ENCODE measurements at regions not wholly inside any gene's neighbourhood (a gene's known extent, or its start where the extent isn't known, plus 50 kb on each side); places are given as distances from the start of the nearest gene placed in this dataset.

DNA sequence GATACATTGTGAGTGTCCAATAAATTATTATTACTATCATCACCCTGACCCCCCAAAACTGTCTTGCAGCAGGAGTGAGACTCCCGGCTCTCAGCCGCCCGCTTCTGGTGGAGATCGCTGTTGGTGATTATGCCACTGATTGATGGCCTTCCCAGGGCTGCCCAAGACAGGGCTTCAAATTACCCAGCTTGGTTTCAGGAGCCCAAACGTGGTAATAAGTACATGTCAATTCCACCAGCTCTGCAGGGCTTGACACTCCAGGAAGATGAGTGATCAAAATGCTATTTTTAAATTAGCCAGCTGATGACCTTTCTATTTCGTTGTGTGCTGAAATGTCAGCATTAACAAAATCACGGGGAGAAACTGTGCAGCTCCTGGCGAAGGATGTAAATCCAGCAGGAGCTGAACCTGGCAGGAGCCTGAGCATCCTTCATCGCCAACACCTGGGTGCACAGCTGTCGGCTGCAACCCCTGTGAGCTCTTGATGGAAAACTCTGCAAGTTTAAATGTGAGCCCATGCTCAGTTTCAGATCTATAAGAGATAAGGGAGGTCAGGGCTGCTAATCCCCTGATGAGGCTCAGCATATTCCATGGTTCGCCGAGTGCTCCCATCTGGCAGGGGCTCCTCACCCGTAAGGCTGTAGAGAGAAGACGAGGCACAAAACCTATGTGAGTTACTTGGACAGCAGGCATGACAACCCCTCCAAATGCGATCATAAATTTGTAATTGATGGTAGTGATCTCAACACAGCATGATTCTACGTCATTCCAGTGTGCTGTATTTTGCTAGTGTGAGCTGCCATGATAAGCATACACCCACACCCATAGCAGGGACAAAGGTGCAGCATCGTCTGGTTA, 446.3 kb downstream of the TCERG1L start:
- Histone ChIP-seq H4K5ac (ENCODE audit: low read depth, low read length) (no peak overlapping the region), H3K27me3 (ENCODE audit: control insufficient read depth, insufficient read depth, low read length) (no peaks in the 10 kb centered on the region), H3K9me3 (ENCODE audit: control insufficient read depth, insufficient read depth, low read length) (peaks cover 56% of the 10 kb centered on the region), H3K4ac (ENCODE audit: low read depth, low read length) (no peak overlapping the region), H3K27ac (ENCODE audit: insufficient read depth, low read length) (no peak overlapping the region), H2BK15ac (ENCODE audit: low read depth, low read length) (no peak overlapping the region), H3K4me1 (ENCODE audit: control insufficient read depth, insufficient read depth, low read length) (no peaks in the 10 kb centered on the region), H2BK120ac (ENCODE audit: low read depth, low read length) (no peak overlapping the region), H4K20me1 (ENCODE audit: insufficient read depth, low read length) (no peaks in the 10 kb centered on the region), H3K4me2 (ENCODE audit: low read depth, low read length) (no peak overlapping the region), H3K18ac (ENCODE audit: low read depth, low read length) (no peak overlapping the region), H3K9me1 (ENCODE audit: insufficient read depth, low read length) (no peaks in the 10 kb centered on the region), H3K14ac (replicated peaks; ENCODE audit: low read depth, low read length) (no peak overlapping the region), H2AFZ (replicated peaks; ENCODE audit: low read length, poor library complexity) (no peak overlapping the region), H3K9ac (ENCODE audit: low read depth, low read length) (no peak overlapping the region), H3K56ac (ENCODE audit: extremely low read depth, insufficient read depth, low read length) (no peak overlapping the region), H2BK20ac (ENCODE audit: low read depth, low read length) (no peak overlapping the region), H3K4me3 (ENCODE audit: insufficient read depth, low read depth, low read length) (no peak overlapping the region), H3K23ac (ENCODE audit: low read depth, low read length) (no peak overlapping the region), H2AK9ac (replicated peaks; ENCODE audit: low read depth, low read length, poor library complexity) (no peak overlapping the region), H2BK5ac (ENCODE audit: low read depth, low read length, poor library complexity, severe bottlenecking) (no peak overlapping the region), H4K91ac (ENCODE audit: insufficient read depth, low read depth, low read length) (no peak overlapping the region), H3K79me1 (ENCODE audit: low read depth in 1 of 2, low read length in 2 of 2) (no peaks in the 10 kb centered on the region), H2AK5ac (ENCODE audit: low read depth, low read length) (no peak overlapping the region), H3K36me3 (ENCODE audit: control insufficient read depth, insufficient read depth, low read length) (no peaks in the 10 kb centered on the region), H4K8ac (ENCODE audit: low read depth in 2 of 2, low read length in 2 of 2) (no peak overlapping the region)
- TF ChIP-seq RFX5 (IDR thresholded peaks at IDR 0.05; ENCODE audit: low read depth, low read length) (no peak), MAFK (IDR thresholded peaks at IDR 0.05; ENCODE audit: low read depth, low read length) (no peak)
- TF ChIP-seq, protein P1, sequence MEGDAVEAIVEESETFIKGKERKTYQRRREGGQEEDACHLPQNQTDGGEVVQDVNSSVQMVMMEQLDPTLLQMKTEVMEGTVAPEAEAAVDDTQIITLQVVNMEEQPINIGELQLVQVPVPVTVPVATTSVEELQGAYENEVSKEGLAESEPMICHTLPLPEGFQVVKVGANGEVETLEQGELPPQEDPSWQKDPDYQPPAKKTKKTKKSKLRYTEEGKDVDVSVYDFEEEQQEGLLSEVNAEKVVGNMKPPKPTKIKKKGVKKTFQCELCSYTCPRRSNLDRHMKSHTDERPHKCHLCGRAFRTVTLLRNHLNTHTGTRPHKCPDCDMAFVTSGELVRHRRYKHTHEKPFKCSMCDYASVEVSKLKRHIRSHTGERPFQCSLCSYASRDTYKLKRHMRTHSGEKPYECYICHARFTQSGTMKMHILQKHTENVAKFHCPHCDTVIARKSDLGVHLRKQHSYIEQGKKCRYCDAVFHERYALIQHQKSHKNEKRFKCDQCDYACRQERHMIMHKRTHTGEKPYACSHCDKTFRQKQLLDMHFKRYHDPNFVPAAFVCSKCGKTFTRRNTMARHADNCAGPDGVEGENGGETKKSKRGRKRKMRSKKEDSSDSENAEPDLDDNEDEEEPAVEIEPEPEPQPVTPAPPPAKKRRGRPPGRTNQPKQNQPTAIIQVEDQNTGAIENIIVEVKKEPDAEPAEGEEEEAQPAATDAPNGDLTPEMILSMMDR (conservative IDR thresholded peaks at IDR 0.05; ENCODE audit: low read depth, low read length): no peak
- CTCF ChIA-PET: no interaction called here
- intact Hi-C loops (cut with micrococcal nuclease) (no loop called here), dilution Hi-C loops (cut with HindIII; ENCODE audit: low sequenced_read_pairs, unreplicated experiment) (no loop called here), in situ Hi-C loops (cut with MboI; ENCODE audit: low sequenced_read_pairs) (no loop called here)
- ATAC-seq (ENCODE audit: low read depth) (no peak), DNase-seq (no peak)
- BruUV-seq (replicated peaks): no TSS peak
- WGBS, 2 experiments (ENCODE audit: extremely low coverage in 2 of 2, insufficient read length in 1 of 2): 32% methylated on average over 4 of the region's 17 CpGs; no CpG with 5 or more reads in 1 of the 2 experiments
- POLR2A ChIA-PET (ENCODE audit: unreplicated experiment): no interaction called here
